ENCODE measurements at regions not wholly inside any gene's neighbourhood (a gene's known extent, or its start where the extent isn't known, plus 50 kb on each side); places are given as distances from the start of the nearest gene placed in this dataset.

- Histone ChIP-seq H3F3A (ENCODE audit: insufficient read depth) (no peaks in the 10 kb centered on the region), H3K4me2 (ENCODE audit: low read depth, low read length, poor library complexity, severe bottlenecking) (no peak overlapping the region), H3K9ac (ENCODE audit: low read length) (no peak overlapping the region)
These were observed 80.1 kb downstream of the EOMES start for GRCh38 chr3:27641888-27642601.

GRCh38 chr3:27641271-27641800, 80.8 kb downstream of the EOMES start:
- no peak overlapping the region for H2AFZ ChIP-seq (ENCODE audit: low read depth, low read length, severe bottlenecking)
- no peaks in the 10 kb centered on the region for H3F3A ChIP-seq (ENCODE audit: insufficient read depth)
- H3K79me2 ChIP-seq (ENCODE audit: insufficient read depth, low read length) = no peaks in the 10 kb centered on the region
- H3K27me3 ChIP-seq (ENCODE audit: low read length) = no peaks in the 10 kb centered on the region
- no peak overlapping the region for H3K9ac ChIP-seq (ENCODE audit: low read length)
- H3K4me3 ChIP-seq (ENCODE audit: insufficient read depth, low read length, poor library complexity, severe bottlenecking) = no peak overlapping the region
- H3K9me3 ChIP-seq (ENCODE audit: insufficient read depth, low read length) = no peaks in the 10 kb centered on the region
- H3K9me2 ChIP-seq (replicated peaks; ENCODE audit: insufficient read depth, low read length) = no peaks in the 10 kb centered on the region
- H3K27ac ChIP-seq (ENCODE audit: low read depth, low read length) = no peak overlapping the region
- TF ChIP-seq EZH2phosphoT487 (conservative IDR thresholded peaks at IDR 0.05; ENCODE audit: low read length) (no peak), CTCF (IDR thresholded peaks at IDR 0.05; ENCODE audit: insufficient read depth, low read length, poor library complexity, severe bottlenecking) (no peak)
- no peaks in the 10 kb centered on the region for H4K20me1 ChIP-seq (ENCODE audit: low read depth, low read length)
- no peaks in the 10 kb centered on the region for H3K36me3 ChIP-seq (ENCODE audit: low read length)
- no peak overlapping the region for H3K4me2 ChIP-seq (ENCODE audit: low read depth, low read length, poor library complexity, severe bottlenecking)

More at GRCh38 chr3:27641888-27642601, 80.1 kb downstream of the EOMES start:
- Histone ChIP-seq H3K79me2 (ENCODE audit: insufficient read depth, low read length) (no peaks in the 10 kb centered on the region), H3K36me3 (ENCODE audit: low read length) (no peaks in the 10 kb centered on the region), H3K27me3 (ENCODE audit: low read length) (no peaks in the 10 kb centered on the region), H3K9me2 (replicated peaks; ENCODE audit: insufficient read depth, low read length) (no peaks in the 10 kb centered on the region), H3K27ac (ENCODE audit: low read depth, low read length) (no peak overlapping the region), H2AFZ (ENCODE audit: low read depth, low read length, severe bottlenecking) (no peak overlapping the region), H3K9me3 (ENCODE audit: insufficient read depth, low read length) (no peaks in the 10 kb centered on the region), H4K20me1 (ENCODE audit: low read depth, low read length) (no peaks in the 10 kb centered on the region), H3K4me3 (ENCODE audit: insufficient read depth, low read length, poor library complexity, severe bottlenecking) (no peak overlapping the region)
- TF ChIP-seq CTCF (IDR thresholded peaks at IDR 0.05; ENCODE audit: insufficient read depth, low read length, poor library complexity, severe bottlenecking) = no peak

- H3F3A ChIP-seq (ENCODE audit: insufficient read depth) = no peaks in the 10 kb centered on the region
- no peaks in the 10 kb centered on the region for H3K79me2 ChIP-seq (ENCODE audit: insufficient read depth, low read length)
- TF ChIP-seq EZH2phosphoT487 (conservative IDR thresholded peaks at IDR 0.05; ENCODE audit: low read length) (no peak), CTCF (IDR thresholded peaks at IDR 0.05; ENCODE audit: insufficient read depth, low read length, poor library complexity, severe bottlenecking) (no peak)
- H2AFZ ChIP-seq (ENCODE audit: low read depth, low read length, severe bottlenecking) = no peak overlapping the region
- no peak overlapping the region for H3K4me3 ChIP-seq (ENCODE audit: insufficient read depth, low read length, poor library complexity, severe bottlenecking)
- no peaks in the 10 kb centered on the region for H4K20me1 ChIP-seq (ENCODE audit: low read depth, low read length)
- no peaks in the 10 kb centered on the region for H3K36me3 ChIP-seq (ENCODE audit: low read length)
- H3K9me3 ChIP-seq (ENCODE audit: insufficient read depth, low read length) = no peaks in the 10 kb centered on the region
- no peaks in the 10 kb centered on the region for H3K9me2 ChIP-seq (replicated peaks; ENCODE audit: insufficient read depth, low read length)
- H3K9ac ChIP-seq (ENCODE audit: low read length) = no peak overlapping the region
- H3K27ac ChIP-seq (ENCODE audit: low read depth, low read length) = no peak overlapping the region
- no peaks in the 10 kb centered on the region for H3K27me3 ChIP-seq (ENCODE audit: low read length)
- no peak overlapping the region for H3K4me2 ChIP-seq (ENCODE audit: low read depth, low read length, poor library complexity, severe bottlenecking)
These were observed 82.9 kb downstream of the EOMES start for GRCh38 chr3:27639271-27639670.

Data from SU-DHL-6 (cell line).